Neutrophil (primary cell): ENCODE measurements at regions not wholly inside any gene's neighbourhood (a gene's known extent, or its start where the extent isn't known, plus 50 kb on each side); places are given as distances from the start of the nearest gene placed in this dataset.
"Not testable (repeated sequence)": the region's sequence is repeated elsewhere in the genome, so short reads cannot be mapped to it uniquely, and the experiment has no call there.

ENCODE experiments used
- H3K27ac ChIP-seq: fragments of 200-600 bp; sonication (generic); 2 replicates; pipeline ENCODE4 v1.5.1; 2016; ENCODE audit warnings: mild to moderate bottlenecking, moderate library complexity
- H3K27me3 ChIP-seq: fragments of 200-600 bp; sonication (generic); 2 replicates; pipeline ENCODE4 v1.6.0; 2016; ENCODE audit warnings: mild to moderate bottlenecking
- H3K36me3 ChIP-seq: fragments of 200-600 bp; sonication (generic); 2 replicates; pipeline ENCODE4 v1.5.1; 2017
- H3K4me1 ChIP-seq, 2 experiments: fragments of 200-600 bp in 1 of 2; sonication (generic) in 1 of 2; 1 replicate in 1 of 2; 2 replicates in 1 of 2; pipeline versions ENCODE4 v1.5.1 to v1.6.1; 2013 to 2016; ENCODE audit warnings: low read depth in 1 of 2, low read length in 1 of 2, mild to moderate bottlenecking in 1 of 2, moderate library complexity in 1 of 2; ENCODE audit not compliant: control insufficient read depth in 1 of 2, insufficient read depth in 1 of 2
- H3K4me3 ChIP-seq, 2 experiments: fragments of 200-600 bp in 1 of 2; sonication (generic) in 1 of 2; 1 replicate in 1 of 2; 2 replicates in 1 of 2; pipeline ENCODE4 v1.5.1; 2013 to 2016; ENCODE audit warnings: low read depth in 1 of 2, low read length in 1 of 2, mild to moderate bottlenecking in 1 of 2, moderate library complexity in 1 of 2
- H3K9me3 ChIP-seq: fragments of 200-600 bp; sonication (generic); 2 replicates; pipeline ENCODE4 v1.5.1; 2016
- TF ChIP-seq, protein P1 (sequence below): fragments of 200-600 bp; sonication (generic); IDR thresholded peaks from 2 replicates; pipeline ENCODE4 v1.5.1; 2016; ENCODE audit warnings: antibody characterized with exemption

DNA sequence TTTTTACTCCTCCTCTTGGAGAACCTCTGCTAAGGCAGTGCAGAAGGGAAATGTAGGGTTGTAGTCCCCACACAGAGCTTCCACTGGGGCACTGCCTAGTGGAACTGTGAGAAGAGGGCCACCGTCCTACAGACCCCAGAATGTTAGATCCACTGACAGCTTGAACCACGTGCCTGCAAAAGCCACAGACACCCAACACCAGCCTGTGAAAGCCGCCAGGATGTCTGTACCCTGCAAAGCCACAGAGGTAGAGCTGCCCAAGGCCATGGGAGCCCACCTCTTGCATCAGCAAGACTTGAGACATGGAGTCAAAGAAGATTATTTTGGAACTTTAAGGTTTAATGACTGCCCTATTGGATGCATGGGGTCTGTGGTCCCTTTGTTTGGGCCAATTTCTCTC is 112.1 kb downstream of the RSL24D1 start:
- H3K27ac ChIP-seq = no peak overlapping the region
- no peaks in the 10 kb centered on the region for H3K36me3 ChIP-seq
- H3K4me3 ChIP-seq = no peak overlapping the region
- TF ChIP-seq, protein P1, sequence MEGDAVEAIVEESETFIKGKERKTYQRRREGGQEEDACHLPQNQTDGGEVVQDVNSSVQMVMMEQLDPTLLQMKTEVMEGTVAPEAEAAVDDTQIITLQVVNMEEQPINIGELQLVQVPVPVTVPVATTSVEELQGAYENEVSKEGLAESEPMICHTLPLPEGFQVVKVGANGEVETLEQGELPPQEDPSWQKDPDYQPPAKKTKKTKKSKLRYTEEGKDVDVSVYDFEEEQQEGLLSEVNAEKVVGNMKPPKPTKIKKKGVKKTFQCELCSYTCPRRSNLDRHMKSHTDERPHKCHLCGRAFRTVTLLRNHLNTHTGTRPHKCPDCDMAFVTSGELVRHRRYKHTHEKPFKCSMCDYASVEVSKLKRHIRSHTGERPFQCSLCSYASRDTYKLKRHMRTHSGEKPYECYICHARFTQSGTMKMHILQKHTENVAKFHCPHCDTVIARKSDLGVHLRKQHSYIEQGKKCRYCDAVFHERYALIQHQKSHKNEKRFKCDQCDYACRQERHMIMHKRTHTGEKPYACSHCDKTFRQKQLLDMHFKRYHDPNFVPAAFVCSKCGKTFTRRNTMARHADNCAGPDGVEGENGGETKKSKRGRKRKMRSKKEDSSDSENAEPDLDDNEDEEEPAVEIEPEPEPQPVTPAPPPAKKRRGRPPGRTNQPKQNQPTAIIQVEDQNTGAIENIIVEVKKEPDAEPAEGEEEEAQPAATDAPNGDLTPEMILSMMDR = no peak
- no peaks in the 10 kb centered on the region for H3K27me3 ChIP-seq
- no peaks in the 10 kb centered on the region for H3K4me1 ChIP-seq
- no peaks in the 10 kb centered on the region for H3K9me3 ChIP-seq

DNA sequence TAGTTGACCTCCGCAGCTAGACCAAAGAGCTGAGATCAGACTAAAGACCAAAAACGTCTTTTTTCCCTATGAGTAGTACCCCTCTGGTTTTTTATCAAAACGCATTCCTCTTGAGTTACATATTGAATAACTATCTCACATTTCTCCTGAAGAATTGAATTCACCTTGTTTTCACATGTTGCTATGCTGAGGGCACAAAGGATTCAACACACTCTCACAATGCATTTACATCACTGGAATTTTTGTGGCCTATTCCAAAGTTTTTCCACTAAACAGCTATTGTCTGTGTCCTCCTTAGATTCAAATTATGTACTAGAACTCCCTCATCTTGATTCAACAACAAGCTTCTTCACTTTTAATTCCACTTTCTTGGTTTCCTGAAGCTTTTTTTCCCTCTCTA is 112.5 kb downstream of the RSL24D1 start:
- Histone ChIP-seq H3K27me3 (no peaks in the 10 kb centered on the region), H3K4me1 (no peaks in the 10 kb centered on the region), H3K9me3 (no peaks in the 10 kb centered on the region), H3K36me3 (no peaks in the 10 kb centered on the region), H3K27ac (no peak overlapping the region), H3K4me3 (no peak overlapping the region)
- TF ChIP-seq, protein P1 = no peak

DNA sequence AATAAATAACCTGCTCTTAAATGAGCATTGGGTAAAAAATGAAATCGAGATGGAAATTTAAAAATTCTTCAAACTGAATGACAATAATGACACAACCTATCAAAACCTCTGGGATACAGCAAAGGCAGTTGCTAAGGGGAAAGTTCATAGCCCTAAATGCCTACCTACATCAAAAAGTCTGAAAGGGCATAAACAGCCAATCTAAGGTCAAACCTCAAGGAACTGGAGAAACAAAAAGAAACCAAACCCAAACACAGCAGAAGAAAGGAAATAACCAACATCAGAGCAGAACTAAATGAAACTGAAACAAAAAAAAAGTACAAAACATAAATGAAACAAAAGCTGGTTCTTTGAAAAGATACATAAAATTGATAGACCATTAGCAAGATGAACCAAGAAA is 119.7 kb downstream of the RSL24D1 start:
- H3K27ac ChIP-seq, H3K36me3 ChIP-seq, H3K27me3 ChIP-seq, H3K4me1 ChIP-seq, H3K9me3 ChIP-seq, H3K4me3 ChIP-seq: not testable (repeated sequence)

DNA sequence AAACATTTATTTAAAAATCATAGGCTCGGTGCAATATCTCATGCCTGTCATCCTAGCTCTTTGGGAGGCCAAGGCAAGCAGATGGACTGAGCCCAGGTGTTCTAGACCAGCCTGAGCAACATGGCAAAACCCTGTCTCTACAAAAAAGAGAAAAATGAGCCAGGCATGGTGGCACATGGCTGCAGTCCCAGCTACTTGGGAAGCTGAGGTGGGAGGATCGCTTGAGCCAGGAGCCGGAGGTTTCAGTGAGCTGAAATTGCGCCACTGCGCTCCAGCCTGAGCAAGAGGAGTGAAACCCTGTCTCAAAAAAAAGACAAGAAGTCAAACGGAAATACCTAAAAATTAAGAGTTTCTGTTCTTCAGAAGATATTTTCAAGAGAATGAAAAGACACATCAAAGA is 122.3 kb downstream of the RSL24D1 start:
- H3K4me1 ChIP-seq = no peaks in the 10 kb centered on the region
- H3K9me3 ChIP-seq = no peaks in the 10 kb centered on the region
- TF ChIP-seq, protein P1 = no peak
- no peak overlapping the region for H3K4me3 ChIP-seq
- H3K27me3 ChIP-seq = no peaks in the 10 kb centered on the region
- no peaks in the 10 kb centered on the region for H3K36me3 ChIP-seq
- no peak overlapping the region for H3K27ac ChIP-seq

DNA sequence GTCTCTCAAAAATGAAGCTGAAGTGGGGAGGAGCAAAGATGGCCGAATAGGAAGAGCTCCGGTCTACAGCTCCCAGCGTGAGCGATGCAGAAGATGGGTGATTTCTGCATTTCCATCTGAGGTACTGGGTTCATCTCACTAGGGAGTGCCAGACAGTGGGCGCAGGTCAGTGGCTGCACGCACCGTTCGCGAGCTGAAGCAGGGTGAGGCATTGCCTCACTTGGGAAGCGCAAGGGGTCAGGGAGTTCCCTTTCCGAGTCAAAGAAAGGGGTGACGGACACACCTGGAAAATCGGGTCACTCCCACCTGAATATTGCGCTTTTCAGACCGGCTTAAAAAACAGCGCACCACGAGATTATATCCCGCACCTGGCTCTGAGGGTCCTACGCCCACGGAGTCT is 132.8 kb downstream of the RSL24D1 start:
- H3K27me3 ChIP-seq, H3K36me3 ChIP-seq, H3K4me1 ChIP-seq, H3K4me3 ChIP-seq, H3K9me3 ChIP-seq, H3K27ac ChIP-seq: not testable (repeated sequence)

DNA sequence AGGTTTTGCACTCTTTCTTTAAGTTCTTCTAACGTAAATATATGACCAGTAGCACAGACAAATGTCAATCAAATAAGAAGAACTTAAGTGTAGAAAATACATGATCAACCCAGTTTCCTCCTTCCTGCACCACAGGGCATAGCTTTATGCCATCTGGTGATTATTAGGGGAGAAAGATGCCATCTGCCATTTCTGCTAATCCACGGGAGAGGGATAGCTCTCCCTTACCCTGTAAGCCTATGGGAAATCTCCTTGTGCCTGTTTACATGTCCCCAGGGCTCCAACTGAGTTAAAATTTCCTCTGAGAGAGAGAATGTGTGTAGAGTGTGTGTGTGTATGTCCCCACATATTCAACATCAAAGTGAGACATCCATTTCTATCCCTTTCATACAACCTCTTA is 135.9 kb downstream of the RSL24D1 start:
- Histone ChIP-seq H3K9me3 (no peaks in the 10 kb centered on the region), H3K4me1 (no peaks in the 10 kb centered on the region), H3K27me3 (no peaks in the 10 kb centered on the region), H3K4me3 (no peak overlapping the region), H3K36me3 (no peaks in the 10 kb centered on the region), H3K27ac (no peak overlapping the region)
- TF ChIP-seq, protein P1 = no peak

DNA sequence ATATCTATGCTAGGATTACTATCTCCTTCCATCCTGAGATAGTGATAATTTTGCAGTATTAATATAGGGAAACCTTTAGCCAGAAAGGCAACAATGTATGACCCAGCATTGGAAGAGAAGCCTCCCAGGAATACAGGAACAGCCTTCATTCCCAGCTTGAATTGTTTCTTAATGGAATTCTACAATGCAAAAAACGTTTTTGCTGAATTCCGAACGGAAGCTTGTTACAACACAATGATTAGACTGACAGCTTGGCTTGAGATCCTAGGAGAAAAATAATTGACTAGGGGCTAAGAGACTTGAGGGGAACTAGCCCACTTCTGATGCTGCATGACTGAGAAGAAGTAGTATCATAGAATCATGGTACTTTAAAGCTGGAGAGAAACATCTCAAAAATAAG is 140.2 kb downstream of the RSL24D1 start:
- Histone ChIP-seq H3K9me3 (no peaks in the 10 kb centered on the region), H3K36me3 (no peaks in the 10 kb centered on the region), H3K27me3 (no peaks in the 10 kb centered on the region), H3K4me3 (no peak overlapping the region), H3K27ac (no peak overlapping the region), H3K4me1 (no peaks in the 10 kb centered on the region)
- TF ChIP-seq, protein P1 = no peak
